NCI-H2227 (cell line): ENCODE measurements at regions not wholly inside any gene's neighbourhood (a gene's known extent, or its start where the extent isn't known, plus 50 kb on each side); places are given as distances from the start of the nearest gene placed in this dataset.
A peak's percentile ranks its signal among the peaks of the same experiment; 100 is the strongest.

Experiments used
- DNase-seq: peaks from one replicate; lab custom pipeline; 2025; ENCODE audit not compliant: unreplicated experiment; lab: John Stamatoyannopoulos, UW

DNA sequence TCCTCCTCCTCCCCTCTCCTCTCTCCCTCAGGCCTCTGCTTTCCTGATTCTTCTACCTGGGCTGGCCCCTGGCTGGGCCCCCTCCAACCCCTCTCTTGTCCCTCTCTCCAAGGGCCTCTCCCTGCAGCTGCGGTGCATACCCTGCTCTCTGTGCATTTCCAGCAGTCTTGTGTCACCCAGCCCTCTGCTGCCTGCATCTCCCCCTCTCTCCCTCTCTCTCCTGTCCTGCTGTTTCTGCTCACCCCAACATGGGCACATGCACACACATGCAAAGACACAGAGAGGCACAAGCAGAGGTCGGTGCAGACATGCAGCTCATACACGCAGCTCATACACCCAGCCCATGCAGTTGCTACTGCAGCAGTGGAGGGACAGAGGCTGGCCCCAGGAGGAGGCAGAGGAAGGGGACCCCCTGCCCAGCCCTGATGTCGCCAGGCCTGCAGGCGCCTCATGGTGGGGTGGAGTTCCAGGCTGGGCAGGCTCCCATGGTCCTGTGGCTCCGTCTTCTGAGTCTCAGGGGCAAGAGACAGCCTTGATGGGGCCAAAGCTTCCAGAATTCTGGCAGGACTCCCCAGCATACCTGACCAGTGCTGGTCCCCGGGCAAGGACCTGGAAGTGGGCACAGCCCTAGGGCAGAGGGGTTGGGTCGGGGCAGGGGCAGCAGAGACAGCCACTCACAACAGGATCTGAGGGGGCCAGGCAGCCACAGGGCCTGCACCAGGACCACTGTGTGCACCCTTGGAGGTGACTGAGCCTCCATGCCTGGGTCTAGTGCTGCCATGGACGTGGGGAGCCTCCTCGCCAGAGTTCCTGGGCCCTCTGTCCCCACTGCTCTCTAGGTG lies 216.9 kb downstream of the C9orf50 start:
- no peak for DNase-seq

DNA sequence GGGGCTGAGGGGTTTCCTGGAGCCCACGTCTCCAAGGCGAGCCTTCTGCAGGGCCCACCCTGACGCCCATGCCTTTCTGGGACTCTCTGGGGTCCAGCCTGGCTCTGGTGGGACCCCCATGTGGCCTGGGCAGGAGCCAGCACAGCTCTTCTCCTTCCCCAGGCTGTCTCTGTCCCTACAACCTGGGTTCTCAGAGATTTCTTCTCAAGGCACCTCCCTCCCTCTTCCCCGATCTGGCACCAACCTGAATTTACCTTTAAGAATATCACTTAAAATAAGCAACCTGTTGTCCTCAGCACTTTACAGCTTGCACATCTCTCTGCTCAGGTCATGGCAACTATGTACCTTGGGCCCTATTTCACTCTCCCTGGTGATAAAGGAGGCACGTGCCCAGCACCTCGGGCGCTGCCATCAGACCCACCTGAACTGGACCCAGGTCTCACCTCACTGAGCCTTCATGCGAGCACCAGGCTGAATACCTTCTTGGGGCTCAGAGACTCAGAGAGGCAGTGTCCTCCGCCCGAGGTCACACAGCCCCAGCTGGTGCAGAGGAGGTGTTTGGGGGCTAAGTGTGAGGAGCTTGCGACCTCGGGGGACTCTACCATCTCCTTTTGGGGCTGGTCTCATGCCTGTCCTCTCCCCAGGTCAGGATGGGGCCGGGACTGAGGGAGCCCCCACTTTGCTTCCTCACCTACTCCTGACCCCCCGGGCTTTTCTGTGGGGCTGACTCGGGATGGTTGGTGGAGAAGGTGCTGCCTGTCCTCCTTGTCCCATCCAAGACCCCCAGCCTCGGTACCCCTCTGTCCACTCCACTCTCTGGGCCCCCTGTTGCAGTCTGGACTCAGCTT lies 217.7 kb downstream of the C9orf50 start:
- no peak for DNase-seq

DNA sequence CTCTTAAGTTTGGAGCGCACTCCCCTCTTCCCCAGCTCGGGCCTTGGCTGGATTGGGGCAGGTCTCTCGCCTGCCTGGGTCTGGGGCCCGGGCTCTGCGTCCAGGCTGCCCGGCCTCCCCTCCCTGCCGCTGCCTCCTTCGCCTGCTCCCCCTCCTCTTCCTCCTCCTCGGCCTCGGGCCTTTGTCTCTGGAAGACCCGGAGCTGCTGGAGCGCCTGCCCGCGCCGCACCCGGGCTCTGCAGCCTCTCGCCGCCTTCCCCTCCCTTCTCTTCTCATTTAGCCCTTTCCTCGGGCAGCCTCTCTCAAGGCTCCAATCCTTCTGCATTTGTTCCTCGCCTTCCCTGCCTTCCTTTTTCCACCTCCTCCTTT lies 218.5 kb downstream of the C9orf50 start:
- no peak for DNase-seq

DNA sequence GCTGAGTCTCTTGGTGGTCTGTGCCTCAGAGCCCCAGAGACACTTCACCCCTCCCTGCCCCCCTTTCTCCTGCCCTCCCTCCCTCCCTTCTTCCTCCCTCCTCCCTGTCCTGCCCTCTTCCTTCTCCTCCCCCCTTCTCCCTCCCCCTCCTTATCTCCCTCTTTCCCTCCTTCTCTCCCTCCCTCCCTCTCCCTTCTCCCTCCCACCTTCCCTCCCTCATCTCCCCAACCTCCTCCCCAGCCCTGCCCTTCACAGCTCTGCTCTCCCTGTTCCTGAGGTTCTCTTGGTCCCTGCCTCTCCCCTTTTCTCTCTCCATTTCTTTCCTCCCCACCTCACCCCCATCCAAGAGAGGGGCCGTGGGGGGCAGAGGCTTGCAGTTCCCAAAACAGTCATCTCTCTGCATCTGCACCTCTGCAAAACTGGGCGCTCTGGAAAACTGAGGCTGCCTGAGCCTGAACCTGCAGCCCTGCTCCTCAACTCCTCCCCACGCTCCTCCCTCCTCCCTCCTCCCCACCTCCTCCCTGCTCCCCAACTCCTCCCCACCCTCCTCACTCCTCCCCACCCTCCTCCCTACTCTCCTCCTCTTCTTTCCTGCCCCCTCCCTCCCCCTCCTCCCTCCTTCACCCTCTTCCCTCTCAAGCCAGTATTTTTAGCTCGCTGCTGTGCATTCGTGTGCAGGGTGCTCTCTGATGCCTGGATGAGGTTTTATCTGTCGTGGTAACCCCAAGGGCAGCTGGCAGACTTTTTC lies 219.1 kb downstream of the C9orf50 start:
- no peak for DNase-seq

- no peak for DNase-seq
These were observed 219.8 kb downstream of the C9orf50 start for GRCh38 chr9:129400971-129401622.

DNA sequence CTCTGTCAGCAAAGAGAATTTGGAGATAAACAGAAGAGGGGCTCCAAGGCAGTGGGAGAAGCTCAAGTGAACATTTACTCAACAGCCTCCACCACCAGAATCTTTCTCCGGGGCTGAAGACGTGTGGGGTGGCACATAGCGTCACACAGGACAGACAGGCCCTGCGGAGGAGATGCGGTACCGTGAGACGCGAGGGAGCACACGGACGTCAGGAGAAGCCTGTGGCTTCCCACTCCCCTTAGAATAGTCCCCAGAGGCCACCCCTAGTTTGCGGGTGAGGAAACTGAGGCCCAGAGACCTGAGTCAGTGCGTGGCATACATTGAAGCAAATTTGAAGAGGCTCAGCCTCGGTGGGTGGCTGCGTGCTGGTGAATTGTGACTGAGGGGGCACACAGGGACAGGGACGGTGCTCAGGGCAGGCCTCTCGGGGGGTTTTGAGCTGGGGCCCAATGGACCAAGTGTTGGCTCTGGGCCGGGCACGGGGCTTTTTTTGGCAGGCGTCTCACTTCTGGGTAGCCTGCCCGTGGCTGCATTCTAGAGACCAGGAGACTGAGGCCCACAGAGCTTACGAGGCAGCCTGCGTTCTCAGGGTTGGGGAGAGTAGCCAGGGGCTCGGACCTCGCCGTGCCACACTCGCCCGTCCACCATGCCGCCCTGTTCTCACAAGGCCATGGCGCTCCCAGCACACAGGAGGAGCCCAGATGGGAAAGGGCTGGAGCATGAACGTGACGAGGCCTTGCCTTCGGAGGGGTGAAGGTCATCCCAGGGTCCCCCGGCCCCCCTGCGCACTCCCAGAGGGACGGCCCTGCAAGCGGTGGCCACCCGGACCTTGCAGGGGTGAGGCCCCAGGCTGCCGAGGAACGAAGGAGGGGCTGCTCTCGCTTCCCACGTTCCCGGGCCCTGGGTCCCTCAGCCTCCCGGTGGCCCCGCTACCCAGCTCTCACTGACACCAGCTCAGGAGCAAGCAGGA lies 220.6 kb downstream of the C9orf50 start:
- DNase-seq: no peak

DNA sequence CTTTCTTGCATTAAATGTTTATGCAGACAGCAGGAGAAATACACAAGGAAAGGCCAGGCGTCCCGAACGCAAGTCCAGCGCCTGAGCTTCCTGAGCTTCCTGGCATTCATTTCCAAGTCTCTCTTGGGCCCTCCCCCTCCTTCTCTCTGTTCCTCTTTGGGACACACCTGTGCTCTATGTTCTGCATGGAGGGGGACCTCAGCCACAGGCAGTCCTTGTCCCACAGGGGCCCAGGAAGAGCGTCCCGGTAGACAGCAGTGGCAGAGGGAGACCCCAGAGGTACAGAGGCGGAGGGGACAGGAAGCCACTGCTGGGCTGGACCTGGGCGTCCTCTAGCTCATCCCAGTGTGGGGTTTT lies 221.3 kb downstream of the C9orf50 start:
- no peak for DNase-seq

- no peak for DNase-seq
These were observed 221.0 kb upstream of the IER5L start for GRCh38 chr9:129398961-129399633.

- DNase-seq: no peak
These were observed 220.3 kb upstream of the IER5L start for GRCh38 chr9:129398101-129398960.

GRCh38 chr9:129397335-129397734 lies 219.3 kb upstream of the IER5L start:
- no peak for DNase-seq

DNA sequence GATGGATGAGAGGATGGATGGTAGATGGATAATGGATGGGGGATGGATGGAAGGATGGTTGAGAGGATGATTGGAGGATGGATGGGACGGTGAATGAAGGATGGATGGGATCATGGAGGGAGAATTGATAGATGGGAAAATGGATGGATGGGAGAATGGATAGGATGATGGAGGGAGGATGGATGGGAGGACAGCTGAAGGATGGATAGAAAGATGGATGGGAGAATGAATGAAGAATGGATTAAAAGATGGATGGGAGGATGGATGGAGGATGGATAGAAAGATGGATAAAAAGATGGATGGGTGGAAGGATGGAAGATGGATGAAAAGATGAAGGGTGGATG lies 218.3 kb upstream of the IER5L start:
- DNase-seq: no peak

DNA sequence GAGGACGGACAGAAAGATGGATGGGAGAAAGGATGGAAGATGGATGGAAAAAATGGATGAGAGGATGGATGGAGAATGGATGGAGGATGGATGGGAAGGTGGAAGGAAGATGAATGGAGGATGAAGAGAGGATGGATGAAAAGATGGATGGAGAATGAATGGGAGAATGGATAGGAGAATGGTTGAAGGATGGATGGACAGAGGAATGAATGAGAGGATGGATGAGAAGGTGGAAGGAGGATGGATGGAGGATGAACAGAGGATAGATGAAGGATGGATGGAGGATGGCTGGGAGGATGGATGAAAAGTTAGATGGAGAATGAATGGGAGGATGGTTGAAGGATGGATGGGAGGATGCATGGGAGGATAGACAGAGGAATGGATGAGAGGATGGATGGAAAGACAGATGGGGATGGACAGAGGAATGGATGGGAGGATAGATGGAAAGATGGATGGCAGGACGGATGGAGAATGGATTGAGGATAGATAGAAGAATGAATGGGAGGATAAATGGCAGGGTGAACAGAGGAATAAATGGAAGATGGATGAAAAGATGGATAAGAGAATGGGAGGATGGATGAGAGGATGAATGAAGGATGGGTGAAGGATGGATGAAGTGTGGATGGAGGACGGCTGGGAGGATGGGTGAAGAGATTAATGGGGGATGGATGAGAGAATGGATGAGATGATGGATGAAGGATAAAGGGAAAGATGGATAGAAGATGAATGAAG lies 217.7 kb upstream of the IER5L start:
- no peak for DNase-seq

DNA sequence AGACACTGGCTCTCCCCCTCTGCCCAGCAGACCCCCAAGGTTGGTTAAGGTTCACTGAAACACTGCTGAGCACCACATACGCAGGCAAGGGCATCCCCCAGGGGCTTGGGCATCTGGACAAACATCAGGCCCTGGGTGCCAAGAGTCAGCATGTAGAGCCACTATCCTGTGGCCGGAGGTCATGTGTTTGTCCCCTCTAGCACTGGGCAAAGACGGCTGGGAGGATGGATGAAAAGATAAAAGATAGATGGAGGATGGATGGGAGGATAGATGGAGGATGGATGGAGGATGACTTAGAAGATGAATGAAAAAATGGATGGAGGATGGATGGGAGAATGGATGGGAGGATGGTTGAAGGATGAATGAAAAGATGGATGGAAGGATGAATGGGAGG lies 216.8 kb upstream of the IER5L start:
- DNase-seq: no peak

GRCh38 chr9:129394061-129394885 lies 216.2 kb upstream of the IER5L start:
- peak; percentile 55 for DNase-seq

DNA sequence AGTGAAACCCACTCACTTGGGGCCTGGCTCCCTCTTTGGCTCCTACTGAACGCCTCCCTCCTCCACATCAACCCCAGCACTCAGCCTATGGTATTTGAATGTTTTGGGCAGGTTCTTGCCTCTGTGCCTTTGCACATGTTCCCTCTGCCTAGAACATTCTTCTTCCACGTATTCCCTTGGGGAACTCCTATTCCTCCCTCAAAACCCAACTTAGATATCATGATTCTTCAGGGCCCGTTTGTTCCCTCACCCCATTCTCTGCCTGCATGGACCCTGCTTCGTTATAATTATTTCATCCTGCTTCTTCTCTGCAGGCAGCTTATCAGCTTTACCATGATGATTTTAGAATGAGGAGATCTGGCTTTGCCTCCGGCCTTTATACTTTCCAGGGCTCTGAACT lies 215.0 kb upstream of the IER5L start:
- no peak for DNase-seq

DNA sequence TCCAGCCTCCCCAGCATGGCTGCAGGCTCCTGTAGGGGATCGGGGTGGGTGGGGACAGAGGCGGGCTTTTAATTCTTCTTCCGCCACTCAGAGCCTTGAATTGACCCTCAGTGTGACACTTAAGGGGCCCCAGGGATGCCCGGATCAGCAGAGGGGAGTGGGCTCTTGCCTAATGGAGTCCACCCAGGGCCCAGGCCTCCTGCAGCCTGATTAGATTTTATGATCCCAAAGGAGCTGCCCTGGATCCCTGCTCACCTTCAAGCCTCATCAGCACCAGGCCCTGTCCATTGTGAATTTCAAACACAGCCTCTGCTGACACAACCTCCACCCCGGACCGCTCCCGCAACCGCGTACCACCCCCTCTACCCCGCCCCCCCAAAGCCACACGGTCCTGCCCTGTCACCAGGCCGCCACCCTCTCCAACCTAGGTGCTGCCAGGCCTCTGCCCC lies 214.1 kb upstream of the IER5L start:
- no peak for DNase-seq

DNA sequence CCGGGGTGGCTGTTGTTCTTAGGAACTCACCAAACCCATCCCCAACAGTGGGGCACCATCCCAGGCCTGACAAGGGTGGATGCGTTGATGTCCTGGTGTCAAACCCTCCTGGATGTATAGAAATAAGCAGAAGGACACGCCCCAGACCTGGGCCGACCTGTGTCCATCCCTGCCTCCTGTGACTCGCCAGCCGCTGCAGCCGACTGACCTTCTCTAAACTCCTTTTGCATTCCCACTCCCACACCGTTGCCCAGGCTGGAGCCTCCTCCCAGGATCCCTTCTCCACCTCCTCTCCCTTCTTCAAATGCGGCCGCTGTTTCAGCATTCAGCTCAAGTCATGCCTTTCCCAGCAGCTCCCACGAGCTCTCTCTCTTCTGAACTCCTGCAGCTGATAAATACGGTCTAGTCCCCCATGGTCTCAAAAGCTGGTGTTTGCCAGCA lies 213.2 kb upstream of the IER5L start:
- no peak for DNase-seq
